HG03442 (cell line): ENCODE measurements at regions not wholly inside any gene's neighbourhood (a gene's known extent, or its start where the extent isn't known, plus 50 kb on each side); places are given as distances from the start of the nearest gene placed in this dataset.

Experiments
- ATAC-seq: cut with Tn5 transposase; IDR thresholded peaks from one replicate; pipeline ENCODE4 v1.9.1; 2021; ENCODE audit warnings: mild to moderate bottlenecking, moderate library complexity; ENCODE audit not compliant: unreplicated experiment

- ATAC-seq: no peak
These were observed 113.9 kb upstream of the MGMT start for GRCh38 chr10:129353101-129353500.

DNA sequence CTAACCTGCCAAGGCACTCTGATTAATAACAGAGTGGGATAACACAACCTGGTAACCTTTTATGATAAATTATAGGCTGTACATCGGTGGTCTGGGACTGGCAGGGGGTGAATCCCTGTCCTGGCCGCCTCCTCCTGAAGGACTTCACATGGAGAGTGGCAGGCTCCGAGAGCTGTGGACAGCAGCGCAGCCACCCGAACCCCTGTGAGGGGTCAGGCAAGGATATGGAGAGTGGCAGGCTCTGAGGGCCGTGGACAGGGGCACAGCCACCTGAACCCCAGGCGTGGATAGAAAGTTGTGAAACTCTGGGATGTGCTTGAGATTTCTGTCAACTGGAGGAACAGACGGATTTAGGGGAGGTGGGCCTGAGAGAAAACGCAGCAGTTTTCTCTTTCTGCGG, 107.0 kb upstream of the MGMT start:
- ATAC-seq: no peak

- no peak for ATAC-seq
These were observed 105.2 kb upstream of the MGMT start for GRCh38 chr10:129361676-129362376.

DNA sequence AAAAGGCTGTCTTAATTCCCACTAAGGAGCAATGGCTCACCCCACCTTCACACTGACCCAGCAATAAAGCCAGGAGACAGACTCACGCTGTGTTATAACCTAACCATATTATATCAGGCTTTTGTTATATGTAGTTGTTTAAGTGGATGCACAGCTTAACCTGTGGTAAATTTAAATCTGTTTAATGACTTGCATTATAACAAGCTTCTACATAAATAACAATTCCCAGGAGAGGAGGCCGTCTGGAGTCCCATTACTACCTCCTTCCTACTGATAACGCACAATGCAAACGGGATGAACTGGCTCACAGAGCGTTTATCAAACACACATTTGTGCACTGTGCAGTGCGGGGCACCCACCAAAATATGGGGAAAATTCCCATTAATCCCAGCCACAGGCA, 102.1 kb upstream of the MGMT start:
- ATAC-seq: no peak

DNA sequence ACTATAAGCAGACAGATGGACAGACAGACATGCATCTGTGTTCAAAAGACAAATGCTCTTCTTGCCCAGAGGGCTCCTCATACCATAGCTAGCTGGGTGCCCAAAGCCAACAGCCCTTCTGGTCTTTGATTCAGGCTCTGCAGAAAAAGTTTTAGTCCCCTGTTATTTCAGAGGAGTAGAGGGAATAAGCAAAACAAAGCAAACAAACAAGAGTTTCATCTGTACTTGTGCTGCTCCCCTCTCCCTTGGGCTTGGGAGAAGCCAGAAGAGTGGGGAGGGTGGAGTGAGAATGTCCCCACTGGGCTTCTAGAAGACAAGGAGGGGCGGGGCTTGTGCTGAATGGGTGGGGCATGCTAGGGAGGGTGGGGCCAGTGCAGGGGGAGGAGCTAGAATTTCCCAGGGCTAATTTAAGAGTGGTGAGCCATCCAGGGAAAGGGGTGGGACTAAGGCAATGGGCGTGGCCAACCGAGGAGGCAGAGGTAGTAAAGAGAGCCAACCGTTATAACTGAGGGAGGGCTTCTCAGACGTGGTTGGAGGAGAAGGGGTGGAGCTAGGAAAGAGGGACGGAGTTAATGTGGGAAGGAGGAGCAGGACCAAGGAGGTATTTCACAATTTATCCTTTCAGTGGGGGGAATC, 101.2 kb upstream of the MGMT start:
- ATAC-seq: no peak

- no peak for ATAC-seq
These were observed 100.6 kb upstream of the MGMT start for GRCh38 chr10:129366450-129366849.

DNA sequence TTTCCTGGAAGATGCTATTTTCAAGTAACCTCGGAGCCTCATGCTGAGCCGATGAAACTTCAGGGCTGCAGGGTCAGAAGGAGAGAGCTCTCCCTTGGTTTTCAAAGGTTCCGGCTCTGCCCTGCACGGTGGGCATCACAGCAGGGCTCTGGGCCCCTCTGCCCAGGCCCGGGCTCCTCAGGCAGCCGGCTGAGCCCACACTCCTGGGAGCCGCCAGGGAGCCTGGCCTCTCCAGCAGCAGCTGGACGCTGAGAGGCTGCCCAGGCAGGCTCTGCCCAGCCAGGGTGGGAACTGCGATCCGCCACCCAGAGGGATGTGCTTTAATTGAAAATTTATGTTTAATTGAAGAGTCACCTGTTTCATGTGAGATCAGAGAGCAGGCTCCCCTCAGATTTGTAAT, 97.5 kb upstream of the MGMT start:
- no peak for ATAC-seq

- no peak for ATAC-seq
These were observed 95.5 kb upstream of the MGMT start for GRCh38 chr10:129371541-129371940.

DNA sequence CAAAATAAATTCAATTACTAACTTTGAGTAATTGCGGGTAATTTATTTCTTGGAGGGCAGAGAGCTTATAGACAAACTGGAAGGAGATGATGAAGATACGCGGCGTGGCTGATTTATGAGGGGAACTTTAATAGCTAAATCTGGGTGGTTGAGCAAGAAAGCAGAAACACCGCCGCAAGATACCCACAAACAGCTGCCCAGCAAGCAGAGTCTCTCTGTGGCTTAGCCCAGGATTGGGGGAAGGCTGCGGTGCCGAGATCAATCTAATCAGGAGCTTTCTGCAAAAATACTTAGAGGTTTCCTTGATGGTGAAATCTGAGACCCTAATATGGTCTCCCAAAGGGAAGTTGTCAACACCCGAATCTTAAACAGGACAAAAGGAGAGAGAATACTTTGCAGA, 94.9 kb upstream of the MGMT start:
- ATAC-seq: no peak

DNA sequence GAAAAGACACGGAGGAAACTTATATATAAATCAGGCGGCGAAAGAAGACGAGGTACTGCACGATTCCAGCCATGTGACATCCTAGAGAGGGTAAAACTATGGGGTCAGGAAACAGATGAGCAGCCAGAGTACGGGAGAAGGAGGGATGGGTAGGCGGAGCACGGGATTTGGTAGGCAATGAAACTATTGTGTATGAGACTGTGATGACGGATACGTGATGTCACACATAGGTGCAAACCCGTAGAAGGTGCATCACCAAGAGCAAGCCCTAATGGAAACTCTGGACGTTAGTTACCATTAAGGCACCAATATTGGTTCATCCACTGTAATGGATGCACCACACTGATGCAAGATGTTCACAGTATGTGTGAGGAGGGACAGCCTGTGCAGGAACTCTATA, 93.8 kb upstream of the MGMT start:
- no peak for ATAC-seq

DNA sequence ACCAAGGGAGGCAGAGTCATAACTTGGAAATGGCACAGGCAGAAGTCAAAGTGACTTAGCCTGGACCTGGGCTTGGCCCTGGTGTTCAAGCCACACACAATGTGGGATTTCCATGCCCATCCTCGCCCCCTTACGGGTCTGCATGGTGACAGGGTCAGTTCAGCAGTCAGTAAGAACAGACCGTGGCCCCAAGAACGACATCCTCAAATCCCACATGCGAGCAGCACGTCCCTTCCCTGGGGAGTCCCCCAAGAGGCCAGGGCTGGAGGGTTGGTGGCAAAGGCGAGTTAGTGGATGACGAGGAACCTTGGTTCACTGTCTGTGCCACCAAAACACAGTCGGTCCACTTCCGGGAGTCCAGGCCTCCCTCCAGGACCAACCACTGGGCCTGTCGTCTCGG, 93.3 kb upstream of the MGMT start:
- no peak for ATAC-seq

DNA sequence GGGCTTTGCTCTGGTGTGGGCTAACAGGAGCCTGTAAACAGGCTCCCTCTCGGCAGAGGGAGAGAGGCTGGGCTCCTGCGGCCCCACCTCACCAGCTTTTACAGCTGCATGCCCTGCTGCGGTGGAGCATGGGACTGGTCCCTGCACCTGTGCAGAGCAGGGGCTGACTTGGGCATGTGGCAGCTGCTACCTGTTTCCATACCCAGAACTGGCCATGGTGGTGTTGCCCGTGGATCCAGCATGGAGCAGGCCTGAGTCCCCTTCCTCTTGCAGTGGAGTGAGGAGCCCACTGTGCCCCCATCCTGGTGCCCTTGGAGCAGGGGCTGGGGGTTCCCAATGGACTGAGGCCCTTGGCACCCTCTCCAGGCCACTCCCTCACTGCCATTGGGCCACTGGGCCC, 91.9 kb upstream of the MGMT start:
- ATAC-seq: no peak

DNA sequence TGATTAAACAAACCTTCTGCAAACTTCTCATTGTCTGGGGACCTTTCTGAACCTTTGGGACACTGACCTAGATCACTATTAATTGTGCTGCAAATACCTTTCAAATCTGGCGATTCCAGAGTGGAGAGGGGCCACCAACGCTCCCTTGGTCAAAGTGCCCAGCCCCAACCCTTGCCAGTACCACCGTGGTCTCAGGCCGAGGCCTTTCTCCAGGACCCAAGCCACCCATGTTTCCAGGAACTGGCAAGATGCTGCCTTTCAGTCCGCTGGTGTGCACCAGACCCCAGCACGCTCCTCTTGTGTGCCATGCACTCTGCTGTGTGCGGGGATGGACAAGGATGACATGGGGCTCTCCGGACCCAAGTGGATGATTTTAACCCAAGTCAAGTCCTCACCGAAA, 91.1 kb upstream of the MGMT start:
- no peak for ATAC-seq

GRCh38 chr10:129380279-129380678, 86.8 kb upstream of the MGMT start:
- no peak for ATAC-seq

GRCh38 chr10:129381741-129382140, 85.3 kb upstream of the MGMT start:
- no peak for ATAC-seq

- no peak for ATAC-seq
These were observed 84.6 kb upstream of the MGMT start for GRCh38 chr10:129382401-129382800.

- no peak for ATAC-seq
These were observed 83.4 kb upstream of the MGMT start for GRCh38 chr10:129383651-129384050.

GRCh38 chr10:129385600-129385999, 81.4 kb upstream of the MGMT start:
- no peak for ATAC-seq

- ATAC-seq: no peak
These were observed 80.4 kb upstream of the MGMT start for GRCh38 chr10:129386415-129387257.

- ATAC-seq: no peak
These were observed 79.8 kb upstream of the MGMT start for GRCh38 chr10:129387258-129387525.

DNA sequence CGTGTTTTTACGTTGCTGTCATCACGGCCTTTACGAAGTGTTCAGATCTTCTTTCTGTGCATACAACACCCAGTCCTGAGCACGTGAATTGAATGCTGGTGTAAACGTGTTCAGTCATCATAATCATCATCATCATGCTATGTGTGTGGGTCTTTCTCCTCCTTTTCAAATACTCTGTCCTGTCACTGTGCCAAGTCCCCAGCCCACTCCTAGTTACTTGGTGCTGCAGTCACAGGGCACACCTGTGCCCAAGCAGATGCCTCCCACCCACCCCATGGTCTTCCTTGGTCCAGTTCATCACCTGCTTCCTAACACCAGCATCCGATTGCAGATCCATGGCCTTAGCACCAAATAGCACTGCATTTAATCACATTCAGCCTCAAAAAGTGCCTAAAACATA, 78.6 kb upstream of the MGMT start:
- no peak for ATAC-seq

GRCh38 chr10:129389194-129389593, 77.8 kb upstream of the MGMT start:
- no peak for ATAC-seq
